ENCODE measurements at regions not wholly inside any gene's neighbourhood (a gene's known extent, or its start where the extent isn't known, plus 50 kb on each side); places are given as distances from the start of the nearest gene placed in this dataset.
"Not testable (repeated sequence)": the region's sequence is repeated elsewhere in the genome, so short reads cannot be mapped to it uniquely, and the experiment has no call there.

- no peak for DNase-seq
These were observed 312.0 kb upstream of the TMC3 start for GRCh38 chr15:81686021-81686420.

- no peak for DNase-seq
These were observed 311.2 kb upstream of the TMC3 start for GRCh38 chr15:81685237-81685636.

- DNase-seq = no peak
These were observed 306.8 kb upstream of the TMC3 start for GRCh38 chr15:81680829-81681228.

- DNase-seq = no peak
These were observed 292.8 kb upstream of the TMC3 start for GRCh38 chr15:81666839-81667238.

DNA sequence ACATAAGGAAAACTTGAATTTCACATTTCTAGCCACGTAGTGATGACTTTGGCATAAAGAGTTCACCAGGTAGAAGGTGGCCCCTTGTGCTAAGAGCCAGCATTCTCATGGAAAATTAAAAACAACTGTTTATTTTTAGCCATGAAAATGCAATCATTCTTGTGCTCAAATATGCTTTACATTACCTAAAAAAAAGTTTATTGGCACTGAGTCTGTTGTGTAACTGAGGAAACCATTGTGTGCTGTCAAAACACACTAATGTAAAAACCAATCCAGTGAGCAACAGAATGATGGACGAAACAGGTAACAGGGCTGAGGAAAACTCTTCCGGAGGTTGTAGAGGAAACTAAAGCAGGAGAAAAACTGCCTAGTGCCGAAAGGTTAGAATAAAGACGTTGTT is 287.0 kb upstream of the TMC3 start:
- DNase-seq = no peak

DNA sequence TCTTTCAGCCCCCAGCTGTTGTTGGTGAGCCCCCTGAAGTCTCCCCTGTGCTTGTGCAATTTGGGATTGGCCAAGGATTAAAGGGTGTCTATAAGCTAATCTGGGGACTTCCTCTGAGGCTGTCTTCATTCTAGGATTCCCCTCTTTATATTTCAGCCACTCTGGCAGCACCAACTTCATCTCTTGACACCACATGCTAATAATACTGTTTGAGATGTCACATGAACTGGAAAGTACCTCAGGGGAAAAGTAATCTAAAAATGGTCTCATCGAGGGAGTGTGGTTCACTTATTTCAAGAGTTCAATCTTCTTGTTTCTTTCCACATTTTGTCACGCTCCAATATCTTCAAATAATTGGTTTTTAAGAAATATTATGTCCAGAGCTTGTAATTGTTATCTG is 279.2 kb upstream of the TMC3 start:
- no peak for DNase-seq

- DNase-seq = no peak
These were observed 271.5 kb upstream of the TMC3 start for GRCh38 chr15:81645470-81645869.

- DNase-seq = no peak
These were observed 269.8 kb upstream of the TMC3 start for GRCh38 chr15:81643771-81644170.

DNA sequence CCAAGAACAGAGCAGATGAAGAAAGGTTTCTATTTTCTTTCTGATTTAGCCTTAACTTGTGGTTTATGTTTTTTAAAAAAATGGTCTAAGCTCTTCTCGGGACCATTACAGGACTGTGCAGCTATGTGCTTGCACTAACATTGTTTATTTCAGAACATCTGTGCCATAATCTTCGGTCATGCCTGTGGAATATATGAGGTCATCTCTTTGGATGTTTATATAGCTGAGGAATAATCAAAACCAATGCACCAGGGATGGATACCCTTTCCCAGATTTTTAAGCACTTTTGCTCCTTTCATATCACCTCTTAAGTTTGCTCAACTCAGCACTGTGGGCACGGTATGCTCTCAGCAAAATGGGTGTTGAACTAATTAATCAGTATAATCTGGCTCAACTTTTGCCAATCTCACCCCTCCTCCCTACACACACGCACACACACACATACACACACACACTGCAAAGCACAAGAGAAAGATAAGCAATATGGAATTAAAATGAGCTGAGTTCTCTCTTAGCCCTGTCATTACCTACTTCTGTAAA is 268.5 kb upstream of the TMC3 start:
- no peak for DNase-seq

DNA sequence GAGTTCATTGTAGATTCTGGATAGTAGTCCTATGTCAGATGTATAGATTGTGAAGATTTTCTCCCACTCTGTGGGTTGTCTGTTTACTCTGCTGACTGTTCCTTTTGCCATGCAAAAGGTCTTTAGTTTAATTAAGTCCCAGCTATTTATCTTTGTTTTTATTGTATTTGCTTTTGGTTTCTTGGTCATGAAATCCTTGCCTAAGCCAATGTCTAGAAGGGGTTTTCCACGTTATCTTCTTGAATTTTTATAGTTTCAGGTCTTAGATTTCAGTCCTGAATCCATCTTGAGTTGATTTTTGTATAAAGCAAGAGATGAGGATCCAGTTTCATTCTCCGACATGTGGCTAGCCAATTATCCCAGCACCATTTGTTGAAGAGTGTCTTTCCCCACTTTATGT is 262.1 kb upstream of the TMC3 start:
- not testable (repeated sequence) for DNase-seq

DNA sequence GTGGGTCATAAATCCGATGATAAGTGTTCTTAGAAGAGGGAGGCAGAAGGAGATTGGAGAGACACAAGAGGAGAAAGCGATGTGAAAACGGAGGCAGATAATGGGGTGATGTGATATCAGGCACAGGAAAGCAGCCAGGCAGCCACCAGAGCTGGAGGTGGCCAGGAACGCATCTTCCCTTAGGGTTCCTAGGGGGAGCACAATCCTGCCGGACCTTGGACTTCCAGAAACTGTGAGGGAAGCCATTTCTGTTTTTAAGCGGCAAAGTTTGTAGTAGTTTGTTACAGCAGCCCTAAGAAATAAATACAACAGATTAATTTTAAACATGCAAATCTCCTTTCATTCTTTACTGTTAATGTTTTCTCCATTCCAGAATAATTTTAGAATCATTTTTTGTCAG is 259.9 kb upstream of the TMC3 start:
- no peak for DNase-seq

DNA sequence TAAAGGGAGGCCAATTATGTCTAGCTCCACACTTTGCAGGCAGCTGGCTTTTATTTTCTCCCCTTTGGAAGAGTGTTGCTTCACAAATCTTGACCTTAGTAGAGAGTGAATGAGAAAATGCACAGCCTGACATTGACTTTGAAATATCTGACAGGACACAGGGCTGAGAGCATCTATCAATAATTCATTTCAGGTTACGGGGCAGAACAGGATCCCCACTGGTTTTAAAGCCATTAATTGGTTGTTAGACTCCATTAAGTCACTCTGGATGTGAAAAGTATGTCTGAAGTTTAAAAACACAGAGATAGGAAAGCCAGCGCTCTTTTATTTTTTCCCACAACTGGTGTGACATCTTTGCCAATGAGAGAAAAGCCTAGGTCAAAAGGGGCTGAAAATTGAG is 251.9 kb upstream of the TMC3 start:
- no peak for DNase-seq

DNA sequence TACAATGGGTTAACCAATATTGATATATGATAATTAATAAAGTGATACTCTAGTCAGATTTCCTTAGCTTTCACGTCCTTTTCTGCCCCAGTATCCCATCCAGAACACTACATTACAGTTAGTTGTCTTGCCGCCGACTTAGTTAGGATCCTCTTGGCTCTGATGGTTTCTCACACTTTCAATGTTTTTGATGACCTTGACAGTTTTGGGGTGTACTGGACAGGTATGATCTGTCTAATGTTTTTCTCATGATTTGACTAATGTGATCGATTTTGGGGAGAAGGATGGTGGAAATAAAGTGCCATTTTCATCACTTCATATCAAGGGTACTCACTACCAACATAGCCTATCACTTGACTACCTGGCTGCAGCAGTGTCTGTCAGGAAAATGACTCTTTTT is 245.0 kb upstream of the TMC3 start:
- DNase-seq = no peak

GRCh38 chr15:81612631-81613030 is 238.6 kb upstream of the TMC3 start:
- no peak for DNase-seq

GRCh38 chr15:81611679-81612078 is 237.7 kb upstream of the TMC3 start:
- DNase-seq = no peak

GRCh38 chr15:81608309-81608829 is 234.4 kb upstream of the TMC3 start:
- DNase-seq = no peak

DNA sequence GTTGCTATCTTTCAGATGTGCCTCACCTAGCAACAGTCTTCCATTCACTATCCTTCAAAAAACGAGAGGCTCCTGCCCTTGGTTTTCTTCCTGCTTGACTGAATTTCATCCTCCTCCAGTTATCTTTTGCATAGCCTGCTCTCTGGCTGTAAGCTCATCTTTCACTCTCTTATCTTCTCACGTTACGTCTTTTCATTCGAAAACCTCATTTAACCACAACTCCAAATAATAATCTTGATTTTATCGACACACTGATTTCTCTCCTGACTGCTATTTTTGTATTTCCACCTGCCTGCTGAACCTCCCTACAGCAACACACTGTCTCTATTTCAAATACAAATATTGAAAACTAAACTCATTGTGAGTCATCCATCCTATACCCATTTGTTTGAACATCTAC is 230.7 kb upstream of the TMC3 start:
- peak; percentile 41 for DNase-seq

- no peak for DNase-seq
These were observed 222.3 kb upstream of the TMC3 start for GRCh38 chr15:81596159-81596865.

GRCh38 chr15:81595752-81596151 is 221.7 kb upstream of the TMC3 start:
- DNase-seq = no peak

DNA sequence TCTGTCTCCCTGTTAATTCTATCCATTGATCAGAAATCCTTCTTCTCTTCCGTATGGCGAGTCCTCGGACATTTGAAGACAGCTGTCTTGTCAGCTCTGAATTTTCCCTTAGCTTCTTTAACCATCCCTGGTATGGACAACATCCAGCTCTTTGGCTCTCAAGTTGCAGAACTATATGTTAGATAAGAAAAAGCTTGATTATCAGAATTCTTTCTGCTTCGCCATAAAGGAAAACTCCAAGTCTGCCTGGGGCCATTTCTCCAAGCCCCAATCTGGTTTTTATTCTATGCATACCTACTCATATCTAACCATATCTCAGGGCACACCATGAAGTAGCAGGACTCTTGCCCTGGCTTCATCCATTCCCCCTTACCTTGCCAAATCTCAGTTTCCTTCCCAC is 215.7 kb upstream of the TMC3 start:
- no peak for DNase-seq

GRCh38 chr15:81575436-81576123 is 201.6 kb upstream of the TMC3 start:
- peak; percentile 54 for DNase-seq

DNA sequence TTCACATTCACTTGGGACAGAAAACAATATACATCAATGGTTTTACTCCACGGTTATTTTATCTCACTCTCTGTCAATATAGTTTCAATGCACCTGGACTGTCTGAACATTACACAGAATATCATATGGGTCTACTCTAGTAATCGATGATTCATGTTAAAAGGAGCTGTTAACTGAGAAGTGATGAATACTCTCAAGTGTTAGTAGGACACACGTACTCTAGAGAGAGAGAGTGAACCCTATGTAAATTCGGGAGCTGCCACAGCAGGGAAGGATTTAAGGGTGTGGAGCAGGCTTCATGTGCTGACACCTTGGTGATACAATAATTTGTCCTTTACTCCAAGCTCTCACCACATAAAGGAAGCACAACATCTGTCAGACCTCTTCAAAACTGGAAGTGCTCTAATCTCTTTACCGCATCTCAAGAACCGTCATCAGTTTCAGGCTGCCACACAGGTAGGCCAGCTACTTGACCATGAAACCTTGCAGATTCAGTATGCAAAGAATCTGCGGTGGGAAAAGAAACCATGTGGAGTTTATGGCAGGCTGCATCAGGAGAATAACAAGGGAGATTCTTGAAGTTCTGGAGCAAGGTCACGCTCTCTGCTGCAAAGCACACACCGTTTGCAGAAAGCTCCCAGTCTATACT is 199.2 kb upstream of the TMC3 start:
- no peak for DNase-seq

DNA sequence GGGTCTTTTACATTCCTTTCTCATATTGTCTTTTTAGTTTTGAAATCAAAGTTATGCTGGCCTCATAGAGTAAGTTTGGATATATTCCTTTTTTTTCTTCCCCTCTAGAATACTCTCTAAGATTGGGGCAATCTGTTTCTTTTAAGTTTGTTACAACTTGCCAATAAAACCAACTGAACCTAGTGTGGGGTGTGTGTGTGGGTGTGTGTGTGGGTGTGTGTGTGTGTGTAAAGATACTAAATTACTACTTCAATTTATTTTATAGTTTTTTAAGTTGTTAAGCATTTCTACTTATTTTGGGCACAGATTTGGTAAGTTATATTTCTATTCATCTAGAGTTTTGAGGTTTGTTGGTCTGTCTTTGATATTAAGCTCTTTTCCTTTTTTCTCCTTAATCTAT is 198.2 kb upstream of the TMC3 start:
- no peak for DNase-seq

All from NCI-H146 (cell line).